ENCODE measurements at regions not wholly inside any gene's neighbourhood (a gene's known extent, or its start where the extent isn't known, plus 50 kb on each side); places are given as distances from the start of the nearest gene placed in this dataset.

DNA sequence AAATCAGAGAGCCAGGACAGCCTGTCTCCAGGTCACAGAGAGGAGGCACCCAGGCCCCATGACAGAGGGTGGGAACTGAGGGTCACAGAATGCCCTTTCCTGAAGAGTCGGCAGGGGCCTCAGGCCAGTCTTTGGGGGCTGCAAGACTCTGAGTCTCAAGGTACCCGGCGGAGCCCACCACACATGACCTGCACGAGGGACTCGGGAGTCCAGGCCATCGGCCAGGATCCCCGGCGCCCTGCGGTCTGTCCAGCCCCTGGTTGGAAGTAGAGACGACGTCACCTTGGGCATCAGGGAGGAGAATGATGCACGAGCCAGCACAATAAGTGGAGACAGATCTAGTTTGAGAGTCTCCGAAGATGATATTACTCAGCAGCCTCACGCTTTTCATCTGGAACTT, 234.7 kb upstream of the SDK2 start:
- CTCF ChIA-PET, result no interaction called here

DNA sequence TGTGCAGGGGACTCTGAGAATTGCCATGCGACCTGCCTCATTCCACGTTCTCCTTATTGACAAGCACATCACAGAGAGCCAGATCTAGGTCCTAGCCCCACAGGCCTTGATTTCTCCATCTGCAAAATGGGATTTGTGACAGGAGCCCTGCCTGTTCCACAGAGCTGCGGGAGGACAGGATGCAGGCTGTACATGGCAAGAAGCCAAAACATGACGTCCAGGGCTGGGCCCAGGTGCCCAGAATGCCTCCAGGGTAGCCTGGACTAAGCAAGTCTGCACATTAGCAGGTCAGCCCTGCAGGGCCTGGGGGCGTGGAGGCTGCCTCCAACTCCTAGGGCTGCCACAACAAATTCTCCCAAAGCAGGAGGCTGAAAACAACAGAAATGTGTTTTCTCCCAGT, 235.7 kb upstream of the SDK2 start:
- no peaks in the 10 kb centered on the region for H3K27me3 Mint-ChIP-seq
- H3K4me1 Mint-ChIP-seq (ENCODE audit: low read depth), result no peaks in the 10 kb centered on the region
- CTCF ChIA-PET, result no interaction called here
- peaks cover 0 to 4% of the 10 kb centered on the region in 2 experiments for H3K9me3 ChIP-seq (ENCODE audit: control insufficient read depth in 1 of 2, insufficient read depth in 1 of 2, low read length in 2 of 2)
- H3K36me3 Mint-ChIP-seq (ENCODE audit: low read depth), result no peaks in the 10 kb centered on the region
- POLR2A ChIA-PET, result no interaction called here
- H3K4me3 ChIP-seq (ENCODE audit: low read length), result no peak overlapping the region
- H3K4me1 ChIP-seq (ENCODE audit: insufficient read depth, low read length), result no peaks in the 10 kb centered on the region
- H3K27me3 ChIP-seq (ENCODE audit: control insufficient read depth in 1 of 2, insufficient read depth in 2 of 2, low read length in 2 of 2), result peaks cover 0 to 2% of the 10 kb centered on the region in 2 experiments
- H3K27ac Mint-ChIP-seq, result no peak overlapping the region
- no peak overlapping the region for H3K27ac ChIP-seq (ENCODE audit: low read depth in 1 of 2, low read length in 2 of 2)
- H3K4me3 Mint-ChIP-seq, result no peak overlapping the region
- intact Hi-C loops (cut with DNase I, micrococcal nuclease), result no loop called here
- TF ChIP-seq, protein P1, sequence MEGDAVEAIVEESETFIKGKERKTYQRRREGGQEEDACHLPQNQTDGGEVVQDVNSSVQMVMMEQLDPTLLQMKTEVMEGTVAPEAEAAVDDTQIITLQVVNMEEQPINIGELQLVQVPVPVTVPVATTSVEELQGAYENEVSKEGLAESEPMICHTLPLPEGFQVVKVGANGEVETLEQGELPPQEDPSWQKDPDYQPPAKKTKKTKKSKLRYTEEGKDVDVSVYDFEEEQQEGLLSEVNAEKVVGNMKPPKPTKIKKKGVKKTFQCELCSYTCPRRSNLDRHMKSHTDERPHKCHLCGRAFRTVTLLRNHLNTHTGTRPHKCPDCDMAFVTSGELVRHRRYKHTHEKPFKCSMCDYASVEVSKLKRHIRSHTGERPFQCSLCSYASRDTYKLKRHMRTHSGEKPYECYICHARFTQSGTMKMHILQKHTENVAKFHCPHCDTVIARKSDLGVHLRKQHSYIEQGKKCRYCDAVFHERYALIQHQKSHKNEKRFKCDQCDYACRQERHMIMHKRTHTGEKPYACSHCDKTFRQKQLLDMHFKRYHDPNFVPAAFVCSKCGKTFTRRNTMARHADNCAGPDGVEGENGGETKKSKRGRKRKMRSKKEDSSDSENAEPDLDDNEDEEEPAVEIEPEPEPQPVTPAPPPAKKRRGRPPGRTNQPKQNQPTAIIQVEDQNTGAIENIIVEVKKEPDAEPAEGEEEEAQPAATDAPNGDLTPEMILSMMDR (IDR thresholded peaks at IDR 0.05), result no peak
- no peak for DNase-seq
- no peaks in the 10 kb centered on the region for H3K36me3 ChIP-seq (ENCODE audit: insufficient read depth, low read length)
- no peaks in the 10 kb centered on the region for H3K9me3 Mint-ChIP-seq
- ATAC-seq (ENCODE audit: poor library complexity), result no peak

More for the DNA sequence above, 234.7 kb upstream of the SDK2 start:
- POLR2A ChIA-PET, result no interaction called here
- no peak overlapping the region for H3K4me3 Mint-ChIP-seq
- Histone ChIP-seq H3K4me1 (ENCODE audit: insufficient read depth, low read length) (no peaks in the 10 kb centered on the region), H3K4me3 (ENCODE audit: low read length) (no peak overlapping the region), H3K9me3 (ENCODE audit: control insufficient read depth in 1 of 2, insufficient read depth in 1 of 2, low read length in 2 of 2) (peaks cover 0 to 4% of the 10 kb centered on the region in 2 experiments), H3K27me3 (ENCODE audit: control insufficient read depth in 1 of 2, insufficient read depth in 2 of 2, low read length in 2 of 2) (peaks cover 0 to 2% of the 10 kb centered on the region in 2 experiments), H3K27ac (ENCODE audit: low read depth in 1 of 2, low read length in 2 of 2) (no peak overlapping the region), H3K36me3 (ENCODE audit: insufficient read depth, low read length) (no peaks in the 10 kb centered on the region)
- intact Hi-C loops (cut with DNase I, micrococcal nuclease), result no loop called here
- H3K9me3 Mint-ChIP-seq, result no peaks in the 10 kb centered on the region
- H3K36me3 Mint-ChIP-seq (ENCODE audit: low read depth), result no peaks in the 10 kb centered on the region
- no peaks in the 10 kb centered on the region for H3K4me1 Mint-ChIP-seq (ENCODE audit: low read depth)
- H3K27me3 Mint-ChIP-seq, result no peaks in the 10 kb centered on the region
- TF ChIP-seq, protein P1 (IDR thresholded peaks at IDR 0.05), result no peak
- DNase-seq (no peak), ATAC-seq (ENCODE audit: poor library complexity) (no peak)
- no peak overlapping the region for H3K27ac Mint-ChIP-seq

DNA sequence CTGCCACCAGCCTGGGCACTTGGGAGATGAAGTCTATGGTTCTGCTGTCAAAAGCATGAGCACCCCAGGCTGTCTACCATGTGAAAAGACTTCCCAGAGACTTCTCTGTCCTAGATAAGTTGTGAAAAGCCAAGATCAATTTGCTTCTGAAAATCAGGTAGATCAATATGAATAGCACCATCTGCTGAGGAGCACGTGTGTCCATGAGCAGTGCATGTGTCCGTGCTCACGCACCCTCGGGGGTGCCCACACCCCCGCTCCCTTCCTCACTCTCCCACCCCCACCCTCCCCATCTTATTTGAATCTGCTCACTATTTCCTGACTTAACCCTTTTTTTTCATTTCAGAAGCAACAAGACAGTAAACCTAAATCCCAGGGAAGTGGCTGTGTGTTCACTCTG, 238.3 kb upstream of the SDK2 start:
- TF ChIP-seq, protein P1 (IDR thresholded peaks at IDR 0.05), result no peak
- DNase-seq, result no peak
- Histone ChIP-seq H3K36me3 (ENCODE audit: insufficient read depth, low read length) (no peaks in the 10 kb centered on the region), H3K27me3 (ENCODE audit: control insufficient read depth in 1 of 2, insufficient read depth in 2 of 2, low read length in 2 of 2) (peaks cover 0 to 2% of the 10 kb centered on the region in 2 experiments), H3K4me1 (ENCODE audit: insufficient read depth, low read length) (no peaks in the 10 kb centered on the region), H3K27ac (ENCODE audit: low read depth in 1 of 2, low read length in 2 of 2) (no peak overlapping the region), H3K9me3 (ENCODE audit: control insufficient read depth in 1 of 2, insufficient read depth in 1 of 2, low read length in 2 of 2) (peaks cover 0 to 4% of the 10 kb centered on the region in 2 experiments), H3K4me3 (ENCODE audit: low read length) (no peak overlapping the region)
- H3K4me1 Mint-ChIP-seq (ENCODE audit: low read depth), result no peaks in the 10 kb centered on the region
- H3K36me3 Mint-ChIP-seq (ENCODE audit: low read depth), result no peaks in the 10 kb centered on the region
- no peak for ATAC-seq (ENCODE audit: poor library complexity)
- intact Hi-C loops (cut with DNase I, micrococcal nuclease), result no loop called here
- ChIA-PET CTCF (no interaction called here), POLR2A (no interaction called here)
- no peaks in the 10 kb centered on the region for H3K27me3 Mint-ChIP-seq
- no peak overlapping the region for H3K4me3 Mint-ChIP-seq
- H3K27ac Mint-ChIP-seq, result no peak overlapping the region
- H3K9me3 Mint-ChIP-seq, result no peaks in the 10 kb centered on the region

Data from CD4-positive, alpha-beta T cell (primary cell).